OCI-LY1 (cell line): ENCODE measurements at regions not wholly inside any gene's neighbourhood (a gene's known extent, or its start where the extent isn't known, plus 50 kb on each side); places are given as distances from the start of the nearest gene placed in this dataset.

Source experiments
- H2AFZ ChIP-seq: fragments of 200-600 bp; sonication (generic), shearing (Covaris generic); 2 replicates; pipeline ENCODE4 v1.6.0; 2014; ENCODE audit warnings: antibody characterized with exemption, mild to moderate bottlenecking, low read length
- H3F3A ChIP-seq: fragments of 200-600 bp; sonication (generic), shearing (Covaris generic); 2 replicates; pipeline ENCODE4 v1.6.0; 2014; ENCODE audit warnings: mild to moderate bottlenecking, antibody characterized with exemption, low read length, moderate library complexity; ENCODE audit not compliant: insufficient read depth
- H3K27ac ChIP-seq: fragments of 200-600 bp; sonication (generic); 2 replicates; pipeline ENCODE4 v1.5.1; 2014; ENCODE audit warnings: low read length, mixed run types, mild to moderate bottlenecking, low read depth; ENCODE audit not compliant: poor library complexity, severe bottlenecking
- H3K27me3 ChIP-seq: fragments of 200-600 bp; sonication (generic); 2 replicates; pipeline ENCODE4 v1.6.0; 2014; ENCODE audit warnings: antibody characterized with exemption, mild to moderate bottlenecking, low read length, moderate library complexity; ENCODE audit not compliant: insufficient read depth
- H3K36me3 ChIP-seq: fragments of 200-600 bp; sonication (generic); 2 replicates; pipeline ENCODE4 v1.6.1; 2014; ENCODE audit warnings: mild to moderate bottlenecking, antibody characterized with exemption, low read length, moderate library complexity, mixed read lengths; ENCODE audit not compliant: insufficient read depth
- H3K4me1 ChIP-seq: fragments of 200-600 bp; sonication (generic); 2 replicates; pipeline ENCODE4 v1.5.1; 2014; ENCODE audit warnings: mild to moderate bottlenecking, low read length, moderate library complexity; ENCODE audit not compliant: insufficient read depth, severe bottlenecking
- H3K4me2 ChIP-seq: fragments of 200-600 bp; sonication (generic), shearing (Covaris generic); 2 replicates; pipeline ENCODE4 v1.6.1; 2014; ENCODE audit warnings: low read length
- H3K4me3 ChIP-seq: fragments of 200-600 bp; sonication (generic); 2 replicates; pipeline ENCODE4 v1.5.1; 2014; ENCODE audit warnings: low read length, low read depth, mild to moderate bottlenecking, mixed read lengths; ENCODE audit not compliant: poor library complexity, severe bottlenecking
- H3K79me2 ChIP-seq: fragments of 200-600 bp; shearing (Covaris generic); 2 replicates; pipeline ENCODE4 v1.6.1; 2016; ENCODE audit warnings: mixed run types, low read length, mixed read lengths; ENCODE audit not compliant: insufficient read depth
- H3K9ac ChIP-seq: fragments of 200-600 bp; sonication (generic), shearing (Covaris generic); 2 replicates; pipeline ENCODE4 v1.6.1; 2014; ENCODE audit warnings: mild to moderate bottlenecking, low read length, mixed read lengths
- H3K9me2 ChIP-seq: fragments of 200-600 bp; sonication (generic), shearing (Covaris generic); 2 replicates; pipeline ENCODE4 v1.6.1; 2014; ENCODE audit warnings: low read depth, mild to moderate bottlenecking, low read length, mixed read lengths
- H3K9me3 ChIP-seq: fragments of 200-600 bp; shearing (Covaris generic); 2 replicates; pipeline ENCODE4 v1.6.1; 2014; ENCODE audit warnings: low read length, mixed read lengths
- H4K20me1 ChIP-seq: fragments of 200-600 bp; sonication (generic), shearing (Covaris generic); 2 replicates; pipeline ENCODE4 v1.6.0; 2016; ENCODE audit warnings: mild to moderate bottlenecking, low read length; ENCODE audit not compliant: insufficient read depth
- CTCF ChIP-seq: fragments of 200-600 bp; sonication (generic), shearing (Covaris generic); IDR thresholded peaks from 2 replicates; pipeline ENCODE4 v1.5.1; 2017; ENCODE audit warnings: mild to moderate bottlenecking, antibody characterized with exemption, low read length, moderate library complexity, mixed read lengths
- EZH2 ChIP-seq: fragments of 200-600 bp; sonication (generic), shearing (Covaris generic); IDR thresholded peaks from 2 replicates; pipeline ENCODE4 v1.8.0; 2017; ENCODE audit warnings: borderline replicate concordance, mixed run types, mild to moderate bottlenecking, antibody characterized with exemption, low read length, moderate library complexity, mixed read lengths

- Histone ChIP-seq H3K9ac (no peak overlapping the region), H3K27me3 (no peaks in the 10 kb centered on the region), H3K4me1 (no peaks in the 10 kb centered on the region), H3K4me3 (no peak overlapping the region), H3F3A (no peaks in the 10 kb centered on the region), H3K9me2 (no peaks in the 10 kb centered on the region), H4K20me1 (no peaks in the 10 kb centered on the region), H3K36me3 (no peaks in the 10 kb centered on the region), H3K27ac (no peak overlapping the region), H3K79me2 (no peaks in the 10 kb centered on the region), H3K4me2 (no peak overlapping the region), H2AFZ (no peak overlapping the region), H3K9me3 (no peaks in the 10 kb centered on the region)
- TF ChIP-seq CTCF (no peak), EZH2 (no peak)
Measured at GRCh38 chr3:147903026-147903425, 493.9 kb downstream of the ZIC1 start.

- Histone ChIP-seq H3F3A (no peaks in the 10 kb centered on the region), H3K27me3 (no peaks in the 10 kb centered on the region), H3K4me1 (no peaks in the 10 kb centered on the region)
Measured at GRCh38 chr3:147904421-147904820, 495.3 kb downstream of the ZIC1 start.

GRCh38 chr3:147906285-147906684 lies 497.1 kb downstream of the ZIC1 start:
- TF ChIP-seq EZH2: no peak
- no peak for TF ChIP-seq CTCF
- H3F3A ChIP-seq: no peaks in the 10 kb centered on the region
- H3K79me2 ChIP-seq: no peaks in the 10 kb centered on the region
- H3K9ac ChIP-seq: no peak overlapping the region
- H3K36me3 ChIP-seq: no peaks in the 10 kb centered on the region
- no peaks in the 10 kb centered on the region for H3K27me3 ChIP-seq
- no peak overlapping the region for H2AFZ ChIP-seq
- no peak overlapping the region for H3K4me2 ChIP-seq
- no peak overlapping the region for H3K27ac ChIP-seq
- H3K9me3 ChIP-seq: no peaks in the 10 kb centered on the region
- no peaks in the 10 kb centered on the region for H4K20me1 ChIP-seq
- H3K4me1 ChIP-seq: no peaks in the 10 kb centered on the region
- H3K4me3 ChIP-seq: no peak overlapping the region
- H3K9me2 ChIP-seq: no peaks in the 10 kb centered on the region; the same call in 1 of the 2 replicates

More at GRCh38 chr3:147904421-147904820, 495.3 kb downstream of the ZIC1 start:
- TF ChIP-seq CTCF (no peak), EZH2 (no peak)
- H3K9ac ChIP-seq: no peak overlapping the region
- no peak overlapping the region for H2AFZ ChIP-seq
- no peak overlapping the region for H3K27ac ChIP-seq
- no peaks in the 10 kb centered on the region for H3K79me2 ChIP-seq
- H3K4me3 ChIP-seq: no peak overlapping the region
- no peak overlapping the region for H3K4me2 ChIP-seq
- H3K9me3 ChIP-seq: no peaks in the 10 kb centered on the region
- no peaks in the 10 kb centered on the region for H3K36me3 ChIP-seq
- no peaks in the 10 kb centered on the region for H3K9me2 ChIP-seq
- no peaks in the 10 kb centered on the region for H4K20me1 ChIP-seq
